H1 (cell line): ENCODE measurements at regions not wholly inside any gene's neighbourhood (a gene's known extent, or its start where the extent isn't known, plus 50 kb on each side); places are given as distances from the start of the nearest gene placed in this dataset.

Source experiments
- CTCF ChIA-PET: fragments of 300-600 bp; sonication (Branson Sonifier 250); formaldehyde crosslinking; loops from one replicate; lab custom pipeline; 2021; ENCODE audit not compliant: partially characterized antibody; lab: Charles Lee
- POLR2A ChIA-PET: fragments of 300-600 bp; sonication (Branson Sonifier 250); formaldehyde crosslinking; loops from one replicate; lab custom pipeline; 2021; ENCODE audit warnings: inconsistent platforms; ENCODE audit not compliant: partially characterized antibody; lab: Charles Lee
- DNase-seq, 2 experiments: peaks; one replicate each; pipeline versions ENCODE4 v3.0.0 to v3.0.0-alpha.2; 2010 to 2022; ENCODE audit warnings: low spot score in 2 of 2, low read depth in 1 of 2, mixed read lengths in 1 of 2
- FAIRE-seq: peaks from 2 replicates; lab custom pipeline; 2011; peaks lifted over from hg19 to GRCh38; lab: Jason Lieb, UNC
- H2AFZ ChIP-seq: 2 replicates; pipeline ENCODE4 v1.8.1; 2012; ENCODE audit warnings: low read length, inconsistent platforms
- H2AK5ac ChIP-seq: 2 replicates; pipeline ENCODE4 v1.6.1; 2013; ENCODE audit warnings: low read depth, low read length
- H2BK120ac ChIP-seq: replicated peaks from 2 replicates; pipeline ENCODE3; 2013; ENCODE audit warnings: low read depth, low read length, inconsistent platforms
- H2BK12ac ChIP-seq: 2 replicates; pipeline ENCODE4 v1.6.1; 2013; ENCODE audit warnings: low read depth, low read length
- H2BK15ac ChIP-seq: 2 replicates; pipeline ENCODE4 v1.6.1; 2013; ENCODE audit warnings: low read length
- H2BK20ac ChIP-seq: 2 replicates; pipeline ENCODE4 v1.6.1; 2013; ENCODE audit warnings: low read length
- H2BK5ac ChIP-seq: 2 replicates; pipeline ENCODE4 v1.6.1; 2013; ENCODE audit warnings: low read depth, low read length
- H3K14ac ChIP-seq: 2 replicates; pipeline ENCODE4 v1.6.1; 2013; ENCODE audit warnings: inconsistent platforms; ENCODE audit not compliant: insufficient read length
- H3K18ac ChIP-seq: 2 replicates; pipeline ENCODE4 v1.6.1; 2013; ENCODE audit warnings: low read length; ENCODE audit errors: extremely low read depth
- H3K23ac ChIP-seq: 2 replicates; pipeline ENCODE4 v1.6.1; 2013; ENCODE audit warnings: inconsistent platforms; ENCODE audit not compliant: insufficient read length
- H3K23me2 ChIP-seq: 2 replicates; pipeline ENCODE4 v1.6.1; 2013; ENCODE audit warnings: low read depth, low read length
- H3K27ac ChIP-seq: 2 replicates; pipeline ENCODE4 v1.6.1; 2011; ENCODE audit warnings: low read depth, low read length, inconsistent platforms
- H3K27me3 ChIP-seq, 4 experiments: replicated peaks in 1 of 4; 1 replicate in 1 of 4; 2 replicates in 3 of 4; pipeline versions ENCODE4 v1.6.1 to v1.8.1; 2011 to 2013; ENCODE audit warnings: low read length in 3 of 4, mild to moderate bottlenecking in 3 of 4, inconsistent platforms in 2 of 4, mixed read lengths in 2 of 4, moderate library complexity in 1 of 4; ENCODE audit not compliant: control insufficient read depth in 3 of 4, insufficient read depth in 3 of 4; ENCODE audit errors: extremely low read depth in 1 of 4
- H3K36me3 ChIP-seq, 4 experiments: 2 replicates each; pipeline versions ENCODE4 v1.6.1 to v1.8.1; 2011 to 2013; ENCODE audit warnings: mild to moderate bottlenecking in 4 of 4, low read length in 3 of 4, moderate library complexity in 2 of 4, control low read depth in 1 of 4, inconsistent platforms in 1 of 4; ENCODE audit not compliant: insufficient read depth in 4 of 4, control insufficient read depth in 2 of 4
- H3K4ac ChIP-seq: replicated peaks from 2 replicates; pipeline ENCODE3; 2013; ENCODE audit warnings: low read length, low read depth, mixed read lengths, inconsistent platforms; ENCODE audit not compliant: insufficient read length
- H3K4me1 ChIP-seq, 4 experiments: replicated peaks in 1 of 4; 1 replicate in 1 of 4; 2 replicates in 3 of 4; pipeline versions ENCODE4 v1.6.1 to v1.8.1; 2011 to 2013; ENCODE audit warnings: low read length in 3 of 4, inconsistent platforms in 2 of 4, mixed read lengths in 1 of 4; ENCODE audit not compliant: insufficient read depth in 4 of 4, control insufficient read depth in 3 of 4
- H3K4me2 ChIP-seq, 2 experiments: 2 replicates each; pipeline versions ENCODE4 v1.6.1 to v1.8.1; 2011 to 2013; ENCODE audit warnings: low read depth in 2 of 2, low read length in 2 of 2, control low read depth in 1 of 2, inconsistent platforms in 1 of 2, mild to moderate bottlenecking in 1 of 2; ENCODE audit not compliant: insufficient read depth in 1 of 2
- H3K4me3 ChIP-seq, 4 experiments: fragments of 200-600, 300-600 bp in 1 of 4; sonication (generic), shearing (Covaris generic), sonication (Bioruptor Twin) in 1 of 4; 2 replicates each; pipeline versions ENCODE4 v1.5.1 to v1.8.1; 2011 to 2016; ENCODE audit warnings: low read length in 4 of 4, low read depth in 3 of 4, control low read depth in 2 of 4, inconsistent platforms in 2 of 4, mild to moderate bottlenecking in 2 of 4, mixed read lengths in 1 of 4, moderate library complexity in 1 of 4; ENCODE audit not compliant: insufficient read depth in 2 of 4; ENCODE audit errors: extremely low read depth in 1 of 4
- H3K56ac ChIP-seq: replicated peaks from 2 replicates; pipeline ENCODE3; 2013; ENCODE audit warnings: low read depth, mild to moderate bottlenecking, mixed read lengths, low read length, inconsistent platforms; ENCODE audit not compliant: insufficient read length
- H3K79me1 ChIP-seq: 2 replicates; pipeline ENCODE4 v1.6.1; 2013; ENCODE audit warnings: low read depth, low read length, control low read depth
- H3K79me2 ChIP-seq, 2 experiments: 2 replicates each; pipeline versions ENCODE4 v1.6.1 to v1.8.1; 2012 to 2013; ENCODE audit warnings: low read length in 2 of 2, mild to moderate bottlenecking in 2 of 2, inconsistent platforms in 1 of 2; ENCODE audit not compliant: insufficient read depth in 2 of 2, control insufficient read depth in 1 of 2
- H3K9ac ChIP-seq, 4 experiments: replicated peaks in 1 of 4; 1 replicate in 1 of 4; 2 replicates in 3 of 4; pipeline versions ENCODE4 v1.6.1 to v1.8.1; 2011 to 2013; ENCODE audit warnings: low read depth in 3 of 4, low read length in 3 of 4, control low read depth in 2 of 4, mild to moderate bottlenecking in 2 of 4, moderate library complexity in 2 of 4, inconsistent platforms in 1 of 4; ENCODE audit errors: extremely low read depth in 1 of 4
- H3K9me3 ChIP-seq, 2 experiments: 2 replicates each; pipeline versions ENCODE4 v1.6.1 to v1.8.1; 2012 to 2013; ENCODE audit warnings: mild to moderate bottlenecking in 2 of 2, moderate library complexity in 2 of 2, control low read depth in 1 of 2, inconsistent platforms in 1 of 2, low read depth in 1 of 2, low read length in 1 of 2, mixed read lengths in 1 of 2; ENCODE audit not compliant: insufficient read depth in 2 of 2
- H4K20me1 ChIP-seq, 2 experiments: replicated peaks in 1 of 2; 2 replicates each; pipeline versions ENCODE3 to v1.8.1; 2011 to 2013; ENCODE audit warnings: inconsistent platforms in 2 of 2, low read length in 2 of 2, mild to moderate bottlenecking in 1 of 2; ENCODE audit not compliant: insufficient read depth in 2 of 2, control insufficient read depth in 1 of 2
- H4K5ac ChIP-seq: 2 replicates; pipeline ENCODE4 v1.6.1; 2013; ENCODE audit warnings: low read length, low read depth, mixed read lengths, inconsistent platforms; ENCODE audit not compliant: insufficient read length
- H4K8ac ChIP-seq: 2 replicates; pipeline ENCODE4 v1.8.0; 2013; ENCODE audit warnings: mild to moderate bottlenecking, moderate library complexity, low read length, inconsistent platforms; ENCODE audit not compliant: insufficient read depth; ENCODE audit errors: extremely low read depth
- H4K91ac ChIP-seq: replicated peaks from 2 replicates; pipeline ENCODE3; 2013; ENCODE audit warnings: low read length, mixed read lengths, inconsistent platforms; ENCODE audit not compliant: insufficient read length
- GTF2F1 ChIP-seq: IDR thresholded peaks from 2 replicates; pipeline ENCODE4 v1.6.1; 2012; ENCODE audit warnings: low read depth, low read length, improper control_type of control experiment, borderline replicate concordance
- MAFK ChIP-seq: IDR thresholded peaks from 2 replicates; pipeline ENCODE4 v1.6.1; 2012; ENCODE audit warnings: low read depth, mild to moderate bottlenecking, improper control_type of control experiment, low read length
- SP1 ChIP-seq: IDR thresholded peaks from 2 replicates; pipeline ENCODE4 v1.6.1; 2011; ENCODE audit warnings: low read depth, low read length
- WGBS, 2 experiments: shearing (Covaris generic) in 1 of 2; methylation state at CpG; one replicate each; pipeline versions ENCODE4 v1.1.6 to v1.1.7; 2013 to 2015; ENCODE audit warnings: low lambda C conversion rate in 2 of 2, mixed read lengths in 2 of 2, inconsistent platforms in 1 of 2, low coverage in 1 of 2, missing lambda C conversion rate in 1 of 2; ENCODE audit not compliant: insufficient replicate concordance in 2 of 2, insufficient coverage in 1 of 2, insufficient read length in 1 of 2; ENCODE audit errors: extremely low coverage in 1 of 2, missing lambda C conversion rate in 1 of 2; 5-methylcytosine and 5-hydroxymethylcytosine counted together

- no peak overlapping the region for H3K23ac ChIP-seq
- H4K5ac ChIP-seq, result no peak overlapping the region
- no peak overlapping the region for H2BK20ac ChIP-seq
- no peak overlapping the region for H3K4me2 ChIP-seq
- no peak overlapping the region for H3K18ac ChIP-seq
- ChIA-PET CTCF (no interaction called here), POLR2A (no interaction called here)
- no peaks in the 10 kb centered on the region for H4K20me1 ChIP-seq
- no peak overlapping the region for H3K56ac ChIP-seq
- no peak overlapping the region for H4K91ac ChIP-seq
- FAIRE-seq (no peak), DNase-seq (no peak)
- H2BK15ac ChIP-seq, result no peak overlapping the region
- H2AFZ ChIP-seq, result no peak overlapping the region
- H3K9ac ChIP-seq, result no peak overlapping the region
- H3K27me3 ChIP-seq, result no peaks in the 10 kb centered on the region
- no peaks in the 10 kb centered on the region for H3K9me3 ChIP-seq
- TF ChIP-seq MAFK (no peak), GTF2F1 (no peak), SP1 (no peak)
- 79% methylated on average over 1 of the region's 1 CpG; no CpG with 5 or more reads in 1 of the 2 experiments for WGBS, 2 experiments
- no peaks in the 10 kb centered on the region for H3K79me2 ChIP-seq
- no peak overlapping the region for H4K8ac ChIP-seq
- H3K4ac ChIP-seq, result no peak overlapping the region
- no peak overlapping the region for H2AK5ac ChIP-seq
- no peaks in the 10 kb centered on the region; the same call in 1 of the 2 replicates for H3K23me2 ChIP-seq
- no peak overlapping the region for H3K27ac ChIP-seq
- H2BK120ac ChIP-seq, result no peak overlapping the region
- H2BK12ac ChIP-seq, result no peak overlapping the region
- H3K4me1 ChIP-seq, result no peaks in the 10 kb centered on the region
- no peak overlapping the region for H3K4me3 ChIP-seq
- no peaks in the 10 kb centered on the region for H3K79me1 ChIP-seq
- H2BK5ac ChIP-seq, result no peak overlapping the region
- H3K14ac ChIP-seq, result no peak overlapping the region
- no peaks in the 10 kb centered on the region for H3K36me3 ChIP-seq
Measured at GRCh38 chr2:228239207-228239906, 57.9 kb upstream of the SPHKAP start.
